Esophagus muscularis mucosa (tissue), 4 donors: ENCODE measurements at regions not wholly inside any gene's neighbourhood (a gene's known extent, or its start where the extent isn't known, plus 50 kb on each side); places are given as distances from the start of the nearest gene placed in this dataset.
"Not testable (repeated sequence)": the region's sequence is repeated elsewhere in the genome, so short reads cannot be mapped to it uniquely, and the experiment has no call there.

ENCODE experiments used
- DNase-seq: peaks from one replicate; pipeline ENCODE4 v3.0.0-alpha.2; 2017; ENCODE audit errors: extremely low spot score
- H3K27ac ChIP-seq, 4 donors: fragments of 200-600 bp; sonication (generic); replicated peaks in 1 of 4; 1 replicate in 3 of 4; 2 replicates in 1 of 4; pipeline ENCODE4 v1.5.1; 2016 to 2019; ENCODE audit warnings: mild to moderate bottlenecking in 1 of 4
- H3K27me3 ChIP-seq, 4 donors: fragments of 200-600 bp; sonication (generic); one replicate each; pipeline versions ENCODE4 v1.5.1 to v1.6.0; 2016 to 2019
- H3K36me3 ChIP-seq, 4 donors: fragments of 200-600 bp; sonication (generic); one replicate each; pipeline ENCODE4 v1.5.1; 2016 to 2019
- H3K4me1 ChIP-seq, 4 donors: fragments of 200-600 bp; sonication (generic); one replicate each; pipeline ENCODE4 v1.5.1; 2016 to 2019
- H3K4me3 ChIP-seq, 4 donors: fragments of 200-600 bp; sonication (generic); 1 replicate in 2 of 4; 2 replicates in 2 of 4; pipeline ENCODE4 v1.5.1; 2016 to 2019; ENCODE audit warnings: mild to moderate bottlenecking in 4 of 4, moderate library complexity in 1 of 4
- H3K9me3 ChIP-seq, 4 donors: fragments of 200-600 bp; sonication (generic); 1 replicate in 3 of 4; 2 replicates in 1 of 4; pipeline ENCODE4 v1.5.1; 2016 to 2019
- CTCF ChIP-seq, 3 experiments: fragments of 200-600 bp in 2 of 3; fragments of 450-650 bp in 1 of 3; sonication (generic) in 2 of 3; IDR thresholded peaks; one replicate each; pipeline ENCODE4 v1.5.1; 2017 to 2019; ENCODE audit warnings: antibody characterized with exemption in 3 of 3, mild to moderate bottlenecking in 2 of 3, moderate library complexity in 1 of 3
- EP300 ChIP-seq: sonication (generic); formaldehyde crosslinking; IDR thresholded peaks from one replicate; pipeline ENCODE4 v1.6.1; 2017; ENCODE audit warnings: antibody characterized with exemption
- POLR2A ChIP-seq: fragments of 450-650 bp; IDR thresholded peaks from one replicate; pipeline ENCODE4 v1.6.1; 2017; ENCODE audit warnings: antibody characterized with exemption, moderate library complexity, mild to moderate bottlenecking, low read depth
- POLR2AphosphoS5 ChIP-seq, 2 donors: sonication (generic); formaldehyde crosslinking; IDR thresholded peaks; one replicate each; pipeline ENCODE4 v1.6.1; 2017; ENCODE audit warnings: antibody characterized with exemption in 2 of 2
- WGBS: methylation state at CpG from one replicate; pipeline ENCODE4 v1.1.5; 2018; 5-methylcytosine and 5-hydroxymethylcytosine counted together
- intact Hi-C: fragments of 100-400 bp; cut with DNase I; formaldehyde crosslinking; loops from one replicate; pipeline ENCODE4 v1.15.1; 2023

GRCh38 chr13:48827709-48828108, 148.0 kb upstream of the FNDC3A start:
- 96% methylated on average over 2 of the region's 2 CpGs for WGBS
- TF ChIP-seq POLR2A: no peak
- no peak for TF ChIP-seq CTCF (IDR thresholded peaks at IDR 0.05)
- no peak for TF ChIP-seq EP300
- TF ChIP-seq POLR2AphosphoS5 (IDR thresholded peaks at IDR 0.05): no peak
- H3K27me3 ChIP-seq: no peaks in the 10 kb centered on the region

GRCh38 chr13:48828962-48829411, 146.7 kb upstream of the FNDC3A start:
- DNase-seq: no peak
- intact Hi-C loops: no loop called here
- H3K4me1 ChIP-seq: peaks cover 0 to 7% (median 0%) of the 10 kb centered on the region in 4 donors
- no peaks in the 10 kb centered on the region for H3K36me3 ChIP-seq
- 25% methylated on average over 2 of the region's 2 CpGs for WGBS
- no peaks in the 10 kb centered on the region for H3K27me3 ChIP-seq
- no peak for TF ChIP-seq POLR2AphosphoS5 (IDR thresholded peaks at IDR 0.05)
- no peak for TF ChIP-seq EP300
- TF ChIP-seq POLR2A: no peak
- no peak for TF ChIP-seq CTCF (IDR thresholded peaks at IDR 0.05)
- no peak overlapping the region for H3K4me3 ChIP-seq
- H3K9me3 ChIP-seq: peaks cover 0 to 30% (median 16%) of the 10 kb centered on the region in 4 donors
- H3K27ac ChIP-seq: no peak overlapping the region

More at GRCh38 chr13:48827709-48828108, 148.0 kb upstream of the FNDC3A start:
- peaks cover 0 to 30% (median 16%) of the 10 kb centered on the region in 4 donors for H3K9me3 ChIP-seq
- H3K4me3 ChIP-seq: no peak overlapping the region
- no peak overlapping the region for H3K27ac ChIP-seq
- peaks cover 0 to 7% (median 0%) of the 10 kb centered on the region in 4 donors for H3K4me1 ChIP-seq
- DNase-seq: no peak
- no peaks in the 10 kb centered on the region for H3K36me3 ChIP-seq
- intact Hi-C loops: no loop called here

GRCh38 chr13:48829536-48829935, 146.2 kb upstream of the FNDC3A start:
- intact Hi-C loops: no loop called here
- Histone ChIP-seq H3K27me3 (no peaks in the 10 kb centered on the region), H3K27ac (no peak overlapping the region), H3K4me1 (peaks cover 0 to 7% (median 0%) of the 10 kb centered on the region in 4 donors), H3K4me3 (no peak overlapping the region), H3K36me3 (no peaks in the 10 kb centered on the region), H3K9me3 (peaks cover 0 to 30% (median 18%) of the 10 kb centered on the region in 4 donors)
- 62% methylated on average over 1 of the region's 1 CpG for WGBS
- no peak for DNase-seq
- TF ChIP-seq EP300 (no peak), CTCF (IDR thresholded peaks at IDR 0.05) (no peak), POLR2A (no peak), POLR2AphosphoS5 (IDR thresholded peaks at IDR 0.05) (no peak)

GRCh38 chr13:48831248-48831647, 144.5 kb upstream of the FNDC3A start:
- TF ChIP-seq POLR2AphosphoS5 (IDR thresholded peaks at IDR 0.05): no peak
- H3K27me3 ChIP-seq: no peaks in the 10 kb centered on the region
- no peak for DNase-seq
- intact Hi-C loops: no loop called here
- H3K9me3 ChIP-seq: peaks cover 0 to 41% (median 20%) of the 10 kb centered on the region in 4 donors
- H3K4me1 ChIP-seq: peaks cover 0 to 7% (median 0%) of the 10 kb centered on the region in 4 donors
- WGBS: 85% methylated on average over 7 of the region's 7 CpGs
- H3K27ac ChIP-seq: no peak overlapping the region
- H3K36me3 ChIP-seq: no peaks in the 10 kb centered on the region
- no peak overlapping the region for H3K4me3 ChIP-seq

GRCh38 chr13:48833412-48833811, 142.3 kb upstream of the FNDC3A start:
- DNase-seq: no peak
- no peaks in the 10 kb centered on the region for H3K27me3 ChIP-seq
- TF ChIP-seq EP300 (no peak), POLR2AphosphoS5 (IDR thresholded peaks at IDR 0.05) (no peak), CTCF (IDR thresholded peaks at IDR 0.05) (no peak), POLR2A (no peak)
- no peak overlapping the region for H3K4me3 ChIP-seq
- peaks cover 0 to 7% (median 0%) of the 10 kb centered on the region in 4 donors for H3K4me1 ChIP-seq
- no peaks in the 10 kb centered on the region for H3K36me3 ChIP-seq
- H3K27ac ChIP-seq: no peak overlapping the region
- WGBS: 77% methylated on average over 3 of the region's 3 CpGs
- H3K9me3 ChIP-seq: peaks cover 0 to 27% (median 8%) of the 10 kb centered on the region in 4 donors
- intact Hi-C loops: no loop called here

GRCh38 chr13:48835326-48835725, 140.4 kb upstream of the FNDC3A start:
- H3K36me3 ChIP-seq, DNase-seq, H3K4me3 ChIP-seq, H3K4me1 ChIP-seq, intact Hi-C loops, H3K27me3 ChIP-seq, H3K27ac ChIP-seq: not testable (repeated sequence)
- peaks cover 0 to 27% (median 8%) of the 10 kb centered on the region in 4 donors for H3K9me3 ChIP-seq
- 87% methylated on average over 5 of the region's 5 CpGs for WGBS
